ENCODE measurements at regions not wholly inside any gene's neighbourhood (a gene's known extent, or its start where the extent isn't known, plus 50 kb on each side); places are given as distances from the start of the nearest gene placed in this dataset.

GRCh38 chr1:234989479-234990327, 138.9 kb downstream of the TOMM20 start:
- no peak for TF ChIP-seq CTCF (IDR thresholded peaks at IDR 0.05; ENCODE audit: insufficient read depth, low read depth, low read length)
- TF ChIP-seq EZH2 (IDR thresholded peaks at IDR 0.05; ENCODE audit: insufficient read depth, low read length): no peak

Measured in astrocyte (in vitro differentiated cells and primary cell).